Epidermal melanocyte (primary cell): ENCODE measurements at regions not wholly inside any gene's neighbourhood (a gene's known extent, or its start where the extent isn't known, plus 50 kb on each side); places are given as distances from the start of the nearest gene placed in this dataset.
"Not testable (repeated sequence)": the region's sequence is repeated elsewhere in the genome, so short reads cannot be mapped to it uniquely, and the experiment has no call there.

Source experiments
- DNase-seq: peaks from one replicate; pipeline ENCODE4 v3.0.0; 2011; ENCODE audit warnings: low spot score; ENCODE audit not compliant: insufficient read length

GRCh38 chr16:14002416-14002990 lies 68.6 kb upstream of the MRTFB start:
- no peak for DNase-seq

GRCh38 chr16:14003074-14003570 lies 68.0 kb upstream of the MRTFB start:
- DNase-seq = peak; percentile 52

- DNase-seq = no peak
Measured at GRCh38 chr16:14004031-14004728, 66.9 kb upstream of the MRTFB start.

GRCh38 chr16:14004729-14005315 lies 66.3 kb upstream of the MRTFB start:
- no peak for DNase-seq

DNA sequence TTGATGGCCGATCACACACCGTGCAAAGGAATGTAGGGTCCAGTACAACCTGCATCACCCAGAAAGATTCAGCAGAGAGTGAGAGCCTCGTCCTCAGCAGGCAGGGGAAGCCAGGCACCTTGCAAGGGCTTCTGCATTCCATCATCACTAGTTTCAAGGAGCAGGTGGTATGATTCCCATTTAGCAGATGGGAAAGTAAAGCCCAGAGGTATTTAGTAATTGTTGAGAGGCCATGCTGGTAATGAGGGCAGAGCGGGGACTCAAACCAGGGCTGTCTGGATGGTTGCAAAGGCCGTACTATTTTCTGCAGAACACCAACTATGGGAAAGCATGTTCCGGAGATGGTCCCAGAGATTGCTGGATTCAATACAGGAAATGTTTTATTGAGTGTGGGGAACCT lies 65.8 kb upstream of the MRTFB start:
- no peak for DNase-seq

GRCh38 chr16:14007450-14007849 lies 63.7 kb upstream of the MRTFB start:
- DNase-seq = no peak

DNA sequence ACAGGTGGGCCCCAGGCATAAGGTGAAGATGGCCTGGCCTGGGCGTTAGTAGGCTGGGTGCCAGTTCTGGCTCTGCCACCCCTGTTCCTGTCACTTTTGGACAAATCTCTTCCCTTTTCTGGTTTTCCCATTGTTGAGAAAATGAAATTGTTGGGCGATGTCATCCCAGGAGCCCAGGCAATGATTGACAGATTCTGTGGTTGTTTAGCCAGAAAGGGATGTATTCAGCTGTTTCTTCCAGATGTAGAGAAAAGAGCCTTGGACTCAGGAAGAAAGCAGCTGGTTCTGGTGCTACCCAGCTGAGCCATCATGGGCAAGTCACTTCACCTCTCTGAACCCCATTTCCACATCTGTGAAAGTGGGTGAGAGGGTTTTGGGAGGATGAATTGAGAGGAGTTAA lies 60.1 kb upstream of the MRTFB start:
- no peak for DNase-seq

- DNase-seq = no peak
Measured at GRCh38 chr16:14011846-14012245, 59.3 kb upstream of the MRTFB start.

DNA sequence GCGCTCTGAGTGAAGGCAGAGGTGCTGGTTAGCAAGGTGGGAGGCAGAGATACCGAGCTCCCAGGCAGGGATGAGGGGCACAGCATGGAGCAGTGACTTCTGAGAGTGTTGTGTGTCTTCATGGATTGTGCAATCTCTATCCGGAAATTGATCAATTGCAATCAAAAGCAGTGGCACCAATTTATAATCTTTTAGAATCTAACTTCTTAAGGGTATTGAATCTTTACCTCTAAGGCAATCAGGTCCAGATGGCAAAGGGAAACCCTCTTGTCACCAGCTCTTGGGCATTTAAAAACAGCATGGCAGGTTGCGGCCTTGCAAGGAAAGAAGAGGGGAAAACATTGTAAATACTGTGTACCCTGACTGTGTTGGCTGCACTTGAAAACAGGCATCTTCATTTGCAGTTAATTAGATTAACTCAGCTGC lies 58.0 kb upstream of the MRTFB start:
- no peak for DNase-seq

- peak; percentile 40 for DNase-seq
Measured at GRCh38 chr16:14013571-14014283, 57.4 kb upstream of the MRTFB start.

GRCh38 chr16:14014284-14014625 lies 56.9 kb upstream of the MRTFB start:
- no peak for DNase-seq

DNA sequence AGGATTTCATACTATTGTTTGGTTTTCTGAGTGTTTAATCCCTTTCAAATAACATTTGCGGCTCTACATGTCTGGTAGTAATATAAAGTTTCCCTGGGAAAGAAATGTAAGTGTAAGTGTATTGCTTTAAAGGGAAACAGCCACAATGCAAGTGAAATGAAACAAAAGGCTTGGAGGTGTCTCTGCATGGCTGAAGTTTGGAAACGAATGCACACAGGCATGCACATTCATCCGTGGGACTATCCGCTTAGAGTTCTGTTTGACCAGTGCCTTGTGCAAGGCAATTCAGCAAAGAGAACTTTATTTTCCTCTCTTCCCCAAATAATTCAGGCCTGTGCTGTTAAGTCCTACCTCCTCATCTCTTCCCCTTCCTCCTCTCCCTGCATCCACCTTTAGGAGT lies 56.1 kb upstream of the MRTFB start:
- DNase-seq = no peak

- DNase-seq = no peak
Measured at GRCh38 chr16:14015461-14015860, 55.7 kb upstream of the MRTFB start.

- DNase-seq = no peak
Measured at GRCh38 chr16:14015948-14016347, 55.2 kb upstream of the MRTFB start.

GRCh38 chr16:14016362-14016761 lies 54.8 kb upstream of the MRTFB start:
- not testable (repeated sequence) for DNase-seq

DNA sequence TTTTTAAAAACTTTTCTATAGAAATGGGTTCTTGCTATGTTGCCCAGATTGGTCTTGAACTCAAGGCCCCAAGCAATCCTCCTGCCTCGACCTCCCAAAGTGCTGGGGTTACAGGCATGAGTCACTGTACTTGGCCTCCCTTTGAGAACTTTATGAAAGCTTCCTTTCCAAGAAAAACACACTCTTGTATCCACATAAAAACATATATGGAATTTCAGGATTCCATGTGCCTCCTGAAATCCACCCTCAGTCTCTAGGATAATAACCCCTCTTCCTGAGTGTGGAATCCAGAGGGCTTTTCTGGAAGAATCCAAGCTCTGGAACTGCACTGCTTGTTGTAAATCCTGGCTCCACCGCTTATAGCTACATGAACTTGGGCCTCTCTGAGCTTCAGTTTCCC lies 53.2 kb upstream of the MRTFB start:
- DNase-seq = no peak

- no peak for DNase-seq
Measured at GRCh38 chr16:14018851-14019250, 52.3 kb upstream of the MRTFB start.

DNA sequence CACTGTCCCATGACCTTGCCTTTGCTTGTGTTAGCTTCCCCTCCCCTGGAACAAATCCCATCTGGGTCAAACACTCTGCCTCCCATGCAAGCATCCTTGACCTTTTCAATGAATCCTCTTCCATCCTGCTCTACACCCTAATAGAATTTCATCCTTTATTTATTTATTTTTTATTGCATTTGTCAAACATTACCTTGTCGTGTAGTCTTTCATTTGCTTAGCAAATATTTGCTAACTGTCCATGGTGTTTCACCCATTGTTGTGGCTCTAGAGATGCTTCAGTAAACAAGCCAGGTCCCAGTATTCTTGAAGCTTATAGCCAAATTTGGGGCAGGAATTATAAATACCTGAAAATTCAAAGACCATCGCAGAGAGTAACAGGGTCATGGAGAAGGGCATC lies 51.0 kb upstream of the MRTFB start:
- DNase-seq = no peak
